WTC11 (cell line): ENCODE measurements at regions not wholly inside any gene's neighbourhood (a gene's known extent, or its start where the extent isn't known, plus 50 kb on each side); places are given as distances from the start of the nearest gene placed in this dataset.

Experiments
- ATAC-seq: fragments of 200-7000 bp; cut with Tn5 transposase; 2 replicates; pipeline ENCODE4 v1.10.0; 2021; ENCODE audit warnings: mild to moderate bottlenecking, moderate library complexity
- CTCF ChIA-PET: fragments of 300-600 bp; sonication (Branson Sonifier 250); formaldehyde crosslinking; loops from one replicate; lab custom pipeline; 2021; ENCODE audit warnings: antibody characterized with exemption; lab: Charles Lee
- POLR2A ChIA-PET: fragments of 350-600 bp; sonication (Branson Sonifier 250); formaldehyde crosslinking; loops from one replicate; lab custom pipeline; 2021; ENCODE audit warnings: antibody characterized with exemption; lab: Charles Lee
- DNase-seq: peaks from one replicate; pipeline ENCODE4 v3.0.0; 2021; ENCODE audit warnings: low spot score
- H3K27ac Mint-ChIP-seq: 2 replicates; pipeline ENCODE4 v1.8.0; 2021; ENCODE audit warnings: mixed read lengths
- H3K27me3 Mint-ChIP-seq: 2 replicates; pipeline ENCODE4 v1.8.0; 2021; ENCODE audit warnings: low read depth, mild to moderate bottlenecking, moderate library complexity, mixed read lengths
- H3K36me3 Mint-ChIP-seq: 2 replicates; pipeline ENCODE4 v1.8.0; 2021; ENCODE audit warnings: mixed read lengths
- H3K4me1 Mint-ChIP-seq: 2 replicates; pipeline ENCODE4 v1.8.0; 2022; ENCODE audit warnings: mixed read lengths
- H3K4me3 Mint-ChIP-seq: 2 replicates; pipeline ENCODE4 v1.8.0; 2021; ENCODE audit warnings: mild to moderate bottlenecking, moderate library complexity, mixed read lengths
- H3K9me3 Mint-ChIP-seq: 2 replicates; pipeline ENCODE4 v1.8.0; 2021; ENCODE audit warnings: mixed read lengths
- CREB1 ChIP-seq: sonication (generic); formaldehyde crosslinking; IDR thresholded peaks from 2 replicates; pipeline ENCODE4 v1.8.0; 2023; ENCODE audit warnings: mild to moderate bottlenecking, missing genetic modification reagents
- CREM ChIP-seq: sonication (generic); formaldehyde crosslinking; IDR thresholded peaks from 2 replicates; pipeline ENCODE4 v1.8.1; 2022; ENCODE audit warnings: mild to moderate bottlenecking, missing genetic modification reagents, moderate library complexity
- E2F4 ChIP-seq: sonication (generic); formaldehyde crosslinking; IDR thresholded peaks from 2 replicates; pipeline ENCODE4 v1.8.1; 2022; ENCODE audit warnings: low read depth, mild to moderate bottlenecking, moderate library complexity, missing genetic modification reagents, borderline replicate concordance
- ELF4 ChIP-seq: sonication (generic); formaldehyde crosslinking; IDR thresholded peaks from 2 replicates; pipeline ENCODE4 v1.8.1; 2022; ENCODE audit warnings: low read depth, mild to moderate bottlenecking, moderate library complexity, missing genetic modification reagents
- EMX1 ChIP-seq: fragments of 250-450 bp; sonication (Bioruptor Pico); IDR thresholded peaks from 2 replicates; pipeline ENCODE4 v1.8.0; 2021; ENCODE audit warnings: mild to moderate bottlenecking
- ERG ChIP-seq: fragments of 250-450 bp; sonication (Bioruptor Pico); IDR thresholded peaks from 2 replicates; pipeline ENCODE4 v1.8.0; 2021; ENCODE audit warnings: mild to moderate bottlenecking
- GABPB1 ChIP-seq: sonication (generic); formaldehyde crosslinking; IDR thresholded peaks from 2 replicates; pipeline ENCODE4 v1.8.1; 2023; ENCODE audit warnings: mild to moderate bottlenecking, missing genetic modification reagents
- GRHL2 ChIP-seq: fragments of 250-450 bp; sonication (Bioruptor Pico); IDR thresholded peaks from 2 replicates; pipeline ENCODE4 v1.8.0; 2022; ENCODE audit warnings: mild to moderate bottlenecking, moderate library complexity; ENCODE audit not compliant: insufficient replicate concordance, severe bottlenecking
- JAZF1 ChIP-seq: fragments of 250-450 bp; sonication (Bioruptor Pico); IDR thresholded peaks from 2 replicates; pipeline ENCODE4 v1.9.0; 2021; ENCODE audit warnings: moderate library complexity, mild to moderate bottlenecking, inconsistent platforms
- NFYB ChIP-seq: sonication (generic); formaldehyde crosslinking; conservative IDR thresholded peaks from 2 replicates; pipeline ENCODE4 v1.8.0; 2022; ENCODE audit warnings: low read depth, missing genetic modification reagents
- NR3C1 ChIP-seq: sonication (generic); formaldehyde crosslinking; conservative IDR thresholded peaks from 2 replicates; pipeline ENCODE4 v1.8.1; 2023; ENCODE audit warnings: low read depth, mild to moderate bottlenecking, missing genetic modification reagents
- SP1 ChIP-seq: sonication (generic); formaldehyde crosslinking; conservative IDR thresholded peaks from 2 replicates; pipeline ENCODE4 v1.8.1; 2022; ENCODE audit warnings: missing genetic modification reagents
- ZNF263 ChIP-seq: sonication (generic); formaldehyde crosslinking; IDR thresholded peaks from 2 replicates; pipeline ENCODE4 v1.8.1; 2022; ENCODE audit warnings: low read depth, mild to moderate bottlenecking, moderate library complexity, missing genetic modification reagents
- ZNF425 ChIP-seq: fragments of 250-450 bp; sonication (Bioruptor Pico); conservative IDR thresholded peaks from 2 replicates; pipeline ENCODE4 v1.9.0; 2021; ENCODE audit warnings: mild to moderate bottlenecking
- TF ChIP-seq, protein P1 (sequence below): sonication (generic); formaldehyde crosslinking; IDR thresholded peaks from 2 replicates; pipeline ENCODE4 v1.8.0; 2022; ENCODE audit warnings: mild to moderate bottlenecking, missing genetic modification reagents
- TF ChIP-seq, protein P2 (sequence below): fragments of 250-450 bp; sonication (Bioruptor Pico); IDR thresholded peaks from 2 replicates; pipeline ENCODE4 v2.1.2; 2022; ENCODE audit warnings: mild to moderate bottlenecking, moderate library complexity
- TF ChIP-seq, protein P3 (sequence below): fragments of 250-450 bp; sonication (Bioruptor Pico); IDR thresholded peaks from 2 replicates; pipeline ENCODE4 v1.9.0; 2021; ENCODE audit warnings: mild to moderate bottlenecking
- TF ChIP-seq, protein P4 (sequence below): sonication (generic); formaldehyde crosslinking; IDR thresholded peaks from 2 replicates; pipeline ENCODE4 v1.8.1; 2023; ENCODE audit warnings: mild to moderate bottlenecking, missing genetic modification reagents

- Mint-ChIP-seq H3K27me3 (no peaks in the 10 kb centered on the region), H3K27ac (no peak overlapping the region), H3K9me3 (peaks cover 4% of the 10 kb centered on the region; the same call in 1 of the 2 replicates), H3K36me3 (no peaks in the 10 kb centered on the region), H3K4me3 (no peak overlapping the region), H3K4me1 (no peaks in the 10 kb centered on the region)
- POLR2A ChIA-PET, result no interaction called here
- no peak for DNase-seq
- CTCF ChIA-PET, result no interaction called here
- ATAC-seq, result no peak
- TF ChIP-seq ZNF425 (no peak), GRHL2 (no peak), EMX1 (CRISPR knock-in tag) (no peak), GABPB1 (CRISPR knock-in tag) (no peak), ZNF263 (no peak)
- TF ChIP-seq, protein P1, sequence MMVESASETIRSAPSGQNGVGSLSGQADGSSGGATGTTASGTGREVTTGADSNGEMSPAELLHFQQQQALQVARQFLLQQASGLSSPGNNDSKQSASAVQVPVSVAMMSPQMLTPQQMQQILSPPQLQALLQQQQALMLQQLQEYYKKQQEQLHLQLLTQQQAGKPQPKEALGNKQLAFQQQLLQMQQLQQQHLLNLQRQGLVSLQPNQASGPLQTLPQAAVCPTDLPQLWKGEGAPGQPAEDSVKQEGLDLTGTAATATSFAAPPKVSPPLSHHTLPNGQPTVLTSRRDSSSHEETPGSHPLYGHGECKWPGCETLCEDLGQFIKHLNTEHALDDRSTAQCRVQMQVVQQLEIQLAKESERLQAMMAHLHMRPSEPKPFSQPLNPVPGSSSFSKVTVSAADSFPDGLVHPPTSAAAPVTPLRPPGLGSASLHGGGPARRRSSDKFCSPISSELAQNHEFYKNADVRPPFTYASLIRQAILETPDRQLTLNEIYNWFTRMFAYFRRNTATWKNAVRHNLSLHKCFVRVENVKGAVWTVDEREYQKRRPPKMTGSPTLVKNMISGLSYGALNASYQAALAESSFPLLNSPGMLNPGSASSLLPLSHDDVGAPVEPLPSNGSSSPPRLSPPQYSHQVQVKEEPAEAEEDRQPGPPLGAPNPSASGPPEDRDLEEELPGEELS (CRISPR knock-in tag), result no peak
These were observed 110.6 kb downstream of the HNRNPLL start for GRCh38 chr2:38492042-38492615.

DNA sequence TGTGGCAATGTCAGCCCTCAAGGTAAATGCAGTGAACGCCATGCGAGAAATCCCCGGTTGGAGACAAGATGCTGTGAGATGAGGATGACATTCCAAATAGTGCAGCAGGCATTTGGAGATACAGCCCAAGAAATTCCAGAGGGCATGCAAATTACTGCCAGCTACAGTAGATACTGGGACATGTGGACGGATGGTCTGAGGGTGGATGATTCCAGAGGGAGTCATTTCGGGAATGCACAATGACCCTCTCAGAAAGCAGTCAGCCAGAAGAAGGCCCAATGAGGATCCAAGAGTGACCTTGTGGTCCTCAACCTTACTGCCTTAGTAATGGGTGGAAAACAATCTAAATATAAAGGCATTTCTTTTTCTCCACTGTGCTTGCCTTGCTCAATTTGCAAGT is 111.3 kb downstream of the HNRNPLL start:
- peaks cover 3% of the 10 kb centered on the region for H3K4me1 Mint-ChIP-seq
- no peak for ATAC-seq
- H3K9me3 Mint-ChIP-seq, result peaks cover 4% of the 10 kb centered on the region; the same call in 1 of the 2 replicates
- ChIA-PET POLR2A (no interaction called here), CTCF (no interaction called here)
- no peak for DNase-seq
- no peaks in the 10 kb centered on the region for H3K27me3 Mint-ChIP-seq
- TF ChIP-seq GABPB1 (CRISPR knock-in tag) (no peak), ERG (no peak)
- H3K27ac Mint-ChIP-seq, result no peak overlapping the region
- H3K4me3 Mint-ChIP-seq, result no peak overlapping the region
- H3K36me3 Mint-ChIP-seq, result no peaks in the 10 kb centered on the region

- ChIA-PET POLR2A (no interaction called here), CTCF (no interaction called here)
- DNase-seq (no peak), ATAC-seq (no peak)
- H3K4me3 Mint-ChIP-seq, result no peak overlapping the region
- H3K27me3 Mint-ChIP-seq, result no peaks in the 10 kb centered on the region
- H3K4me1 Mint-ChIP-seq, result peaks cover 5% of the 10 kb centered on the region
- no peak overlapping the region for H3K27ac Mint-ChIP-seq
- H3K9me3 Mint-ChIP-seq, result peaks cover 4% of the 10 kb centered on the region; the same call in 1 of the 2 replicates
- H3K36me3 Mint-ChIP-seq, result no peaks in the 10 kb centered on the region
- TF ChIP-seq E2F4 (no peak), ERG (no peak), JAZF1 (no peak), NFYB (no peak), SP1 (CRISPR knock-in tag) (no peak), NR3C1 (no peak), CREM (no peak), CREB1 (no peak), ELF4 (no peak)
- TF ChIP-seq, protein P2, sequence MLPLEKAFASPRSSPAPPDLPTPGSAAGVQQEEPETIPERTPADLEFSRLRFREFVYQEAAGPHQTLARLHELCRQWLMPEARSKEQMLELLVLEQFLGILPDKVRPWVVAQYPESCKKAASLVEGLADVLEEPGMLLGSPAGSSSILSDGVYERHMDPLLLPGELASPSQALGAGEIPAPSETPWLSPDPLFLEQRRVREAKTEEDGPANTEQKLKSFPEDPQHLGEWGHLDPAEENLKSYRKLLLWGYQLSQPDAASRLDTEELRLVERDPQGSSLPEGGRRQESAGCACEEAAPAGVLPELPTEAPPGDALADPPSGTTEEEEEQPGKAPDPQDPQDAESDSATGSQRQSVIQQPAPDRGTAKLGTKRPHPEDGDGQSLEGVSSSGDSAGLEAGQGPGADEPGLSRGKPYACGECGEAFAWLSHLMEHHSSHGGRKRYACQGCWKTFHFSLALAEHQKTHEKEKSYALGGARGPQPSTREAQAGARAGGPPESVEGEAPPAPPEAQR (CRISPR knock-in tag), result no peak
- TF ChIP-seq, protein P3, sequence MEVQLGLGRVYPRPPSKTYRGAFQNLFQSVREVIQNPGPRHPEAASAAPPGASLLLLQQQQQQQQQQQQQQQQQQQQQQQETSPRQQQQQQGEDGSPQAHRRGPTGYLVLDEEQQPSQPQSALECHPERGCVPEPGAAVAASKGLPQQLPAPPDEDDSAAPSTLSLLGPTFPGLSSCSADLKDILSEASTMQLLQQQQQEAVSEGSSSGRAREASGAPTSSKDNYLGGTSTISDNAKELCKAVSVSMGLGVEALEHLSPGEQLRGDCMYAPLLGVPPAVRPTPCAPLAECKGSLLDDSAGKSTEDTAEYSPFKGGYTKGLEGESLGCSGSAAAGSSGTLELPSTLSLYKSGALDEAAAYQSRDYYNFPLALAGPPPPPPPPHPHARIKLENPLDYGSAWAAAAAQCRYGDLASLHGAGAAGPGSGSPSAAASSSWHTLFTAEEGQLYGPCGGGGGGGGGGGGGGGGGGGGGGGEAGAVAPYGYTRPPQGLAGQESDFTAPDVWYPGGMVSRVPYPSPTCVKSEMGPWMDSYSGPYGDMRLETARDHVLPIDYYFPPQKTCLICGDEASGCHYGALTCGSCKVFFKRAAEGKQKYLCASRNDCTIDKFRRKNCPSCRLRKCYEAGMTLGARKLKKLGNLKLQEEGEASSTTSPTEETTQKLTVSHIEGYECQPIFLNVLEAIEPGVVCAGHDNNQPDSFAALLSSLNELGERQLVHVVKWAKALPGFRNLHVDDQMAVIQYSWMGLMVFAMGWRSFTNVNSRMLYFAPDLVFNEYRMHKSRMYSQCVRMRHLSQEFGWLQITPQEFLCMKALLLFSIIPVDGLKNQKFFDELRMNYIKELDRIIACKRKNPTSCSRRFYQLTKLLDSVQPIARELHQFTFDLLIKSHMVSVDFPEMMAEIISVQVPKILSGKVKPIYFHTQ (CRISPR knock-in tag), result no peak
- TF ChIP-seq, protein P4, sequence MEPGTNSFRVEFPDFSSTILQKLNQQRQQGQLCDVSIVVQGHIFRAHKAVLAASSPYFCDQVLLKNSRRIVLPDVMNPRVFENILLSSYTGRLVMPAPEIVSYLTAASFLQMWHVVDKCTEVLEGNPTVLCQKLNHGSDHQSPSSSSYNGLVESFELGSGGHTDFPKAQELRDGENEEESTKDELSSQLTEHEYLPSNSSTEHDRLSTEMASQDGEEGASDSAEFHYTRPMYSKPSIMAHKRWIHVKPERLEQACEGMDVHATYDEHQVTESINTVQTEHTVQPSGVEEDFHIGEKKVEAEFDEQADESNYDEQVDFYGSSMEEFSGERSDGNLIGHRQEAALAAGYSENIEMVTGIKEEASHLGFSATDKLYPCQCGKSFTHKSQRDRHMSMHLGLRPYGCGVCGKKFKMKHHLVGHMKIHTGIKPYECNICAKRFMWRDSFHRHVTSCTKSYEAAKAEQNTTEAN (CRISPR knock-in tag), result no peak
These were observed 112.8 kb upstream of the ATL2 start for GRCh38 chr2:38489846-38490245.
